AG10803 (cell line): ENCODE measurements at regions not wholly inside any gene's neighbourhood (a gene's known extent, or its start where the extent isn't known, plus 50 kb on each side); places are given as distances from the start of the nearest gene placed in this dataset.

Experiments
- DNase-seq: peaks from one replicate; pipeline ENCODE4 v3.0.0; 2010; ENCODE audit warnings: low read depth
- H3K4me3 ChIP-seq: 2 replicates; pipeline ENCODE4 v1.5.1; 2011; ENCODE audit warnings: mild to moderate bottlenecking, low read length, control low read depth
- TF ChIP-seq, protein P1 (sequence below): conservative IDR thresholded peaks from 2 replicates; pipeline ENCODE4 v1.5.1; 2011; ENCODE audit warnings: mild to moderate bottlenecking, low read length, control low read depth, inconsistent platforms

DNA sequence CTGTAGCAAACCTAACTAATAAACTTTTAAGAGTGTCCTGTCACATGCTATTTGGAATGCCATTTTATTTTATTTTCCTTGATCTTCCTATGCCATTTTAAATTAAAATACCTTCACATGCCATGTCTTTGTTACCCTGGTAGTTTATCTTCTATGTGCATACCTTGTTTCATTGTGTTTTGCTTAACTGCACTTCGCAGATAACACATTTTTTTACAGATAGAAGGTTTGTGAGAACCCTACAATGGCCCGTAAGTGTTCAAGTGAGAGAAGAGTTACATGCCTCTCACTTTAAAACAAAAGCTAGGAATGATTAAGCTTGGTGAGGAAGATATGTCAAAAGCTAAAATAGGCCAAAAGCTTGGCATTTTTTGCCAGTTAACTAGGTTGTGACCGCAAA, 744.1 kb downstream of the STIM2 start:
- DNase-seq = no peak
- no peak overlapping the region for H3K4me3 ChIP-seq
- TF ChIP-seq, protein P1, sequence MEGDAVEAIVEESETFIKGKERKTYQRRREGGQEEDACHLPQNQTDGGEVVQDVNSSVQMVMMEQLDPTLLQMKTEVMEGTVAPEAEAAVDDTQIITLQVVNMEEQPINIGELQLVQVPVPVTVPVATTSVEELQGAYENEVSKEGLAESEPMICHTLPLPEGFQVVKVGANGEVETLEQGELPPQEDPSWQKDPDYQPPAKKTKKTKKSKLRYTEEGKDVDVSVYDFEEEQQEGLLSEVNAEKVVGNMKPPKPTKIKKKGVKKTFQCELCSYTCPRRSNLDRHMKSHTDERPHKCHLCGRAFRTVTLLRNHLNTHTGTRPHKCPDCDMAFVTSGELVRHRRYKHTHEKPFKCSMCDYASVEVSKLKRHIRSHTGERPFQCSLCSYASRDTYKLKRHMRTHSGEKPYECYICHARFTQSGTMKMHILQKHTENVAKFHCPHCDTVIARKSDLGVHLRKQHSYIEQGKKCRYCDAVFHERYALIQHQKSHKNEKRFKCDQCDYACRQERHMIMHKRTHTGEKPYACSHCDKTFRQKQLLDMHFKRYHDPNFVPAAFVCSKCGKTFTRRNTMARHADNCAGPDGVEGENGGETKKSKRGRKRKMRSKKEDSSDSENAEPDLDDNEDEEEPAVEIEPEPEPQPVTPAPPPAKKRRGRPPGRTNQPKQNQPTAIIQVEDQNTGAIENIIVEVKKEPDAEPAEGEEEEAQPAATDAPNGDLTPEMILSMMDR = no peak

DNA sequence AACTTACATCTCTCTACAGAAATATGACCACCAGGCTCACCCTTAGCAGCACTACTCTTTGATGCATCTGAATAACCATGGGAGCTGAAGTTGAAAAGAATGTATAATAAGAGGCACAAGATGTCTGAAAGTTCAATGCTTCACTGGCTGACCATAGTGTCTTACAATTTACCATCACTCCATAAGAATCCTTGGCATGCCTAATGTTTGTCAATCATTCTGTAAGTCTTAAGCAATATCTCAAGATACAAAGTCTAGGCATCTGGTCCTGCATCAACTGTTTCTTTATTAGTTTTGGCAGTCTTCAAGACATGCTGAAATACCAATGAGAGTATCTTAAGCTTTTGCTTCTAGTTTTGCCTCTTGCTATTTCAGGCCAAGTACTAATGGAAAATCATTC, 755.5 kb downstream of the STIM2 start:
- no peak for DNase-seq
- TF ChIP-seq, protein P1 = no peak
- H3K4me3 ChIP-seq = no peak overlapping the region

DNA sequence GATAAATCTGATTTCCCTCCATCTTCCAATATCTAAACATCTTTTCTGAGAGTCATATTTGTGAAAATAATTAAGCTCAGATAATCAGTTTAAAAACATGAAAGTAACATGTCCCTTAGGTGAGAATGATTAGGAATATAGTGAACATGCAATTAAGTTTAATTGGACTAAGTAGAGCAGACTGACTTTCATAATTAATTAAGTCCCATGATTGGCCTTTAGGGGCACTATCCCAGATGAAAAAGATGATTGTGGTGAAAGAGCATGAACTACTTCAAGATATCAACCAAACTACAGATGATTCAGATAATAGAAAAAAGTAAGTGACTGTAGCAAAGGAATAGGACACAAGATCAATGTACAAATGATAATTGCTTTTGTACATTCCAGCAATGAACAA, 758.8 kb downstream of the STIM2 start:
- no peak for DNase-seq
- TF ChIP-seq, protein P1 = no peak
- no peak overlapping the region for H3K4me3 ChIP-seq

DNA sequence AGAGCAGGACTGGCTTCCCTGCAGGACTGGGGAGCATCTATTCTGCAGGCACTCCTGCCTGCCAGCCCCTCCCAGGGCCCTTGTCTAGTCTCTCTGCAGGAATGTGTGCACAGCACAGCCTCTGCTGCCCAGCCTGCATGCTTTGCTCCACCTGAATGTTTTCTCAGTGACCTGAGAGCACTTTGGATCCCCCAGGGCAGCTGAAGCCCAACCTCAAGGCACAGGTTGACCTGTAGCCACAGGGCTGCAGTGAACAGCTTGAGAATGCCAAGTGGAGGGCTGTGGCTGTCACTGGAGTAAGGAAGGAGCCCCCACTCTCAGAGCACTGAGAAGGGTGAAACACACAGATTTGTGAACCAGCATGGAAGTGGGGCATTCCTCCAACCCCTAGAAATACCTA, 760.2 kb downstream of the STIM2 start:
- no peak for DNase-seq
- H3K4me3 ChIP-seq = no peak overlapping the region
- TF ChIP-seq, protein P1 = no peak

DNA sequence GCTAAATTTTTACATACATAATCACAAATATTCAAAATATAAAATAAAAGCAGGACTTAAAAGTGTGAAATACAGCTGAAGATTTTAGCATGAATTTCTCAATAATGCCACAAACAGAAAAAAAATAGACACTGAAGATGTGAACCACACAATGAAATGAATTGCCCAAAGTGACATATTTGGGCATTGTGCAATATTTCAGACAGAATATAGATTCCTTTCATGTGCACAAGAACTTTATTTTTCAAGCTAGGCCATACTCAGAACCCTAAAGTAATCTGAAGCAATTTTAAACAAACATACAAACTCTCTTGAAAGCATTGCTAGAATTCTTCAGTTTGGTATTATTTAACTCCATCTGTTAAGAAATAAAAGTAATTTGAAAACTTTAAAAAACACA, 764.1 kb downstream of the STIM2 start:
- TF ChIP-seq, protein P1 = no peak
- H3K4me3 ChIP-seq = no peak overlapping the region
- DNase-seq = no peak

DNA sequence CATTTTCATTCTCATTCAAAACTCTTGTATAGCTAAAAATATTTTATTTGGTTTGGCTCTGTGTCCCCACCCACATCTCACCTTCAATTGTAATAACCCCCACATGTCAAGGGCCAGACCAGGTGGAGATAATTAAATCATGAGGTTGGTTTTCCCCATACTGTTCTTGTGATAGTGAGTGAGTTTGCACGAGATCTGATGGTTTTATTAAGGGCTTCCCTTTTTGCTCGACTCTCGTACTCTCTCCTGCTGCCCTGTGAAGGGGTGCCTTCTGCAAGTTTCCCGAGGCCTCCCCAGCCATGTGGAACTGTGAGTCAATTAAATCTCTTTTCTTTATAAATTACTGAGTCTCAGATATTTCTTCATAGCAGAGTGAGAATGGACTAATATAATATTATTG, 768.0 kb downstream of the STIM2 start:
- TF ChIP-seq, protein P1 = no peak
- no peak for DNase-seq

DNA sequence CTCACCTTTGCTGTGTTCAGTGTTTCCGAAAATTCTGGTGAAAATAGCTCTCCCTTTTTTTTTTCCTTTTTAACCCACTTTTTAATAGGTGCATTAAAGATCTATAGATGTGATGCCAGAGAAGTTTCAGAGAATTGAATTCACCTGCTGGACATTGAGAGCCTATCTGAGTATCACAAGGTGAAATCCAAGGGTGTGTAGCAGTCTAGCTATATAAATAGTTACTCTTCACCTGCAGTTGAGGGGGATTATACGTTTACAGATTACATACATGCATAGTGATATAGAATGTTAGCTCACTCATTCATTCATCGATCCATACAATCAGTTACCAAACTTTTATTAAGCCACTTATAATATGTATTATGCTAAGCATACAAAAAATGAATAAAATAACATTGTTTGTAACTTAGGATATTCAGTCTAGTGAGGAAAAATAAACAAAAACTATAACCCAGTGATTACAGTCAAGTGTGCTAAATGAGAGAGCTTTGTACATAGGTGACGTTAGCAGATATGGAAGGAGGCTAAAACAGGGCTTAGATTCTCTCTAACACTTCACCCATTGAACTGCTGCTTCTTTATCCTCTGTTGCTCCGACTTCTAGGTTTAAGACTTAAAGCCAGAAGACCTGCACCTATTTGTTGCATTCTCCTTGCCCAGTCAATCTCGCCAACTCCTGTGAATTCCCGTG, 769.0 kb downstream of the STIM2 start:
- TF ChIP-seq, protein P1 = no peak
- DNase-seq = no peak
- H3K4me3 ChIP-seq = no peak overlapping the region

More for the DNA sequence above, 768.0 kb downstream of the STIM2 start:
- no peak overlapping the region for H3K4me3 ChIP-seq
